Stimulated activated CD8-positive, alpha-beta memory T cell treated with anti-CD3 and anti-CD28 coated beads, Interleukin-7, amount 100 ng/mL, for 24 hours (primary cell): ENCODE measurements at regions not wholly inside any gene's neighbourhood (a gene's known extent, or its start where the extent isn't known, plus 50 kb on each side); places are given as distances from the start of the nearest gene placed in this dataset.

Source experiments
- DNase-seq: peaks from one replicate; pipeline ENCODE4 v3.0.0-alpha.2; 2020; ENCODE audit warnings: low read depth

- DNase-seq: no peak
Measured at GRCh38 chr2:219998714-219999227, 371.3 kb downstream of the SLC4A3 start.

GRCh38 chr2:220000080-220000479 is 372.6 kb downstream of the SLC4A3 start:
- DNase-seq: no peak

GRCh38 chr2:220000586-220000985 is 373.2 kb downstream of the SLC4A3 start:
- no peak for DNase-seq

GRCh38 chr2:220001751-220002150 is 374.3 kb downstream of the SLC4A3 start:
- no peak for DNase-seq

GRCh38 chr2:220002251-220002650 is 374.8 kb downstream of the SLC4A3 start:
- DNase-seq: no peak

- DNase-seq: no peak
Measured at GRCh38 chr2:220002699-220003098, 375.3 kb downstream of the SLC4A3 start.

- DNase-seq: no peak
Measured at GRCh38 chr2:220005362-220005761, 377.9 kb downstream of the SLC4A3 start.

- no peak for DNase-seq
Measured at GRCh38 chr2:220006152-220006621, 378.8 kb downstream of the SLC4A3 start.

- DNase-seq: no peak
Measured at GRCh38 chr2:220011859-220012258, 384.4 kb downstream of the SLC4A3 start.

GRCh38 chr2:220014961-220015360 is 387.5 kb downstream of the SLC4A3 start:
- DNase-seq: no peak

GRCh38 chr2:220015576-220015975 is 388.1 kb downstream of the SLC4A3 start:
- DNase-seq: no peak

- DNase-seq: no peak
Measured at GRCh38 chr2:220025207-220025606, 397.8 kb downstream of the SLC4A3 start.

GRCh38 chr2:220029013-220029412 is 401.6 kb downstream of the SLC4A3 start:
- no peak for DNase-seq

GRCh38 chr2:220033546-220033945 is 406.1 kb downstream of the SLC4A3 start:
- DNase-seq: no peak

GRCh38 chr2:220034426-220035130 is 407.1 kb downstream of the SLC4A3 start:
- DNase-seq: no peak

- no peak for DNase-seq
Measured at GRCh38 chr2:220036431-220036830, 409.0 kb downstream of the SLC4A3 start.

GRCh38 chr2:220040346-220040745 is 412.9 kb downstream of the SLC4A3 start:
- no peak for DNase-seq

GRCh38 chr2:220041447-220041846 is 414.0 kb downstream of the SLC4A3 start:
- no peak for DNase-seq

- no peak for DNase-seq
Measured at GRCh38 chr2:220043155-220043989, 415.9 kb downstream of the SLC4A3 start.

GRCh38 chr2:220043990-220044335 is 416.5 kb downstream of the SLC4A3 start:
- DNase-seq: no peak

- DNase-seq: no peak
Measured at GRCh38 chr2:220044383-220044782, 417.0 kb downstream of the SLC4A3 start.

GRCh38 chr2:220046507-220046906 is 419.1 kb downstream of the SLC4A3 start:
- no peak for DNase-seq

- DNase-seq: no peak
Measured at GRCh38 chr2:220051716-220052115, 424.3 kb downstream of the SLC4A3 start.
